CD4-positive, alpha-beta T cell treated with Interleukin-12 subunit alpha and Interleukin-12 subunit beta, for 1 hour (primary cell): ENCODE measurements at regions not wholly inside any gene's neighbourhood (a gene's known extent, or its start where the extent isn't known, plus 50 kb on each side); places are given as distances from the start of the nearest gene placed in this dataset.
"Not testable (repeated sequence)": the region's sequence is repeated elsewhere in the genome, so short reads cannot be mapped to it uniquely, and the experiment has no call there.

Source experiments
- DNase-seq: peaks from one replicate; pipeline ENCODE4 v3.0.0-alpha.2; 2020

- no peak for DNase-seq
Observed at GRCh38 chr11:37849706-37850105, 1251.7 kb upstream of the RAG2 start.

GRCh38 chr11:37843603-37844002 lies 1245.6 kb upstream of the RAG2 start:
- no peak for DNase-seq

GRCh38 chr11:37841016-37841415 lies 1243.0 kb upstream of the RAG2 start:
- no peak for DNase-seq

GRCh38 chr11:37840345-37840744 lies 1242.3 kb upstream of the RAG2 start:
- DNase-seq, result not testable (repeated sequence)

- DNase-seq, result no peak
Observed at GRCh38 chr11:37830529-37830928, 1232.5 kb upstream of the RAG2 start.

- no peak for DNase-seq
Observed at GRCh38 chr11:37817727-37818270, 1219.8 kb upstream of the RAG2 start.

- no peak for DNase-seq
Observed at GRCh38 chr11:37812281-37812880, 1214.3 kb upstream of the RAG2 start.

- DNase-seq, result no peak
Observed at GRCh38 chr11:37811349-37811748, 1213.3 kb upstream of the RAG2 start.

GRCh38 chr11:37804666-37805065 lies 1206.6 kb upstream of the RAG2 start:
- DNase-seq, result no peak

- DNase-seq, result no peak
Observed at GRCh38 chr11:37788141-37788877, 1190.3 kb upstream of the RAG2 start.

- DNase-seq, result no peak
Observed at GRCh38 chr11:37786214-37786755, 1188.2 kb upstream of the RAG2 start.

GRCh38 chr11:37774441-37774840 lies 1176.4 kb upstream of the RAG2 start:
- no peak for DNase-seq

- no peak for DNase-seq
Observed at GRCh38 chr11:37770145-37770544, 1172.1 kb upstream of the RAG2 start.

GRCh38 chr11:37762079-37762478 lies 1164.0 kb upstream of the RAG2 start:
- no peak for DNase-seq

- DNase-seq, result no peak
Observed at GRCh38 chr11:37755521-37755920, 1157.5 kb upstream of the RAG2 start.

GRCh38 chr11:37748641-37749040 lies 1150.6 kb upstream of the RAG2 start:
- no peak for DNase-seq

- no peak for DNase-seq
Observed at GRCh38 chr11:37747121-37747520, 1149.1 kb upstream of the RAG2 start.

GRCh38 chr11:37727371-37727770 lies 1129.3 kb upstream of the RAG2 start:
- DNase-seq, result no peak

GRCh38 chr11:37724315-37724714 lies 1126.3 kb upstream of the RAG2 start:
- DNase-seq, result no peak

GRCh38 chr11:37721485-37721884 lies 1123.4 kb upstream of the RAG2 start:
- no peak for DNase-seq

- DNase-seq, result no peak
Observed at GRCh38 chr11:37718431-37718999, 1120.5 kb upstream of the RAG2 start.

- no peak for DNase-seq
Observed at GRCh38 chr11:37712251-37712650, 1114.2 kb upstream of the RAG2 start.

GRCh38 chr11:37710031-37710430 lies 1112.0 kb upstream of the RAG2 start:
- DNase-seq, result no peak

GRCh38 chr11:37704791-37705190 lies 1106.8 kb upstream of the RAG2 start:
- no peak for DNase-seq
